Activated B cell treated with CpG ODN at 0.5 μM for 24 hours (primary cell): ENCODE measurements at regions not wholly inside any gene's neighbourhood (a gene's known extent, or its start where the extent isn't known, plus 50 kb on each side); places are given as distances from the start of the nearest gene placed in this dataset.

ENCODE experiments used
- ATAC-seq: fragments of 200-7000 bp; cut with Tn5 transposase; one replicate; pipeline ENCODE4 v1.10.0; 2021; ENCODE audit warnings: low read depth, mild to moderate bottlenecking, moderate library complexity
- CTCF ChIA-PET: fragments of 350-600 bp; sonication (Branson Sonifier 250); formaldehyde crosslinking; loops from one replicate; lab custom pipeline; 2021; ENCODE audit warnings: antibody characterized with exemption; lab: Charles Lee
- POLR2A ChIA-PET: fragments of 350-600 bp; sonication (Branson Sonifier 250); formaldehyde crosslinking; loops from one replicate; lab custom pipeline; 2021; ENCODE audit warnings: antibody characterized with exemption; lab: Charles Lee
- DNase-seq: peaks from one replicate; pipeline ENCODE4 v3.0.0; 2022
- H3K27ac Mint-ChIP-seq: one replicate; pipeline ENCODE4 v1.8.0; 2020; ENCODE audit warnings: mixed read lengths
- H3K27me3 Mint-ChIP-seq: one replicate; pipeline ENCODE4 v1.8.0; 2021; ENCODE audit warnings: mixed read lengths
- H3K36me3 Mint-ChIP-seq: one replicate; pipeline ENCODE4 v1.8.0; 2021; ENCODE audit warnings: low read depth, mixed read lengths
- H3K4me1 Mint-ChIP-seq: one replicate; pipeline ENCODE4 v1.8.0; 2021; ENCODE audit warnings: mixed read lengths
- H3K4me3 Mint-ChIP-seq: one replicate; pipeline ENCODE4 v1.8.0; 2020; ENCODE audit warnings: mild to moderate bottlenecking, mixed read lengths
- H3K9me3 Mint-ChIP-seq: one replicate; pipeline ENCODE4 v1.8.0; 2020; ENCODE audit warnings: mixed read lengths
- intact Hi-C: fragments of 100-400 bp; cut with micrococcal nuclease; formaldehyde crosslinking; loops from one replicate; pipeline ENCODE4 v1.15.1; 2024
- TF ChIP-seq, protein P1 (sequence below): fragments of 200-600 bp; IDR thresholded peaks from one replicate; pipeline ENCODE4 v1.8.0; 2022; ENCODE audit warnings: antibody characterized with exemption, mild to moderate bottlenecking

DNA sequence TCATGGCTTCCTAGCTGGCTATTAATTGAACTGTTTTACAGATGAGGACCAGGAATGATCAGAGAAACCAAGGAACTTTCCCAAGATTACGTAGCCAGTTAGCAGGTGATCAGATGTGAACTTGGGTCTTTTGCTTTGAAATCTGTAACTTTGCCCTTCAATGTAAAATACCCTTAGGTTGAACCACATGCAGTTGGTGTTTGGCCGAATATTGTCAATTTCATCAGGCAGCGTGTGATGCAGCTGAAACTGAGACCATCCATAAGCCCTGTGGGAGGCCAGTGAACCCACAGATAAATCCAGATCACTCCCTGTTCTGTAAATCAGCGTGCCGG lies 150.8 kb downstream of the ETS2 start:
- intact Hi-C loops = no loop called here
- CTCF ChIA-PET = no interaction called here
- TF ChIP-seq, protein P1, sequence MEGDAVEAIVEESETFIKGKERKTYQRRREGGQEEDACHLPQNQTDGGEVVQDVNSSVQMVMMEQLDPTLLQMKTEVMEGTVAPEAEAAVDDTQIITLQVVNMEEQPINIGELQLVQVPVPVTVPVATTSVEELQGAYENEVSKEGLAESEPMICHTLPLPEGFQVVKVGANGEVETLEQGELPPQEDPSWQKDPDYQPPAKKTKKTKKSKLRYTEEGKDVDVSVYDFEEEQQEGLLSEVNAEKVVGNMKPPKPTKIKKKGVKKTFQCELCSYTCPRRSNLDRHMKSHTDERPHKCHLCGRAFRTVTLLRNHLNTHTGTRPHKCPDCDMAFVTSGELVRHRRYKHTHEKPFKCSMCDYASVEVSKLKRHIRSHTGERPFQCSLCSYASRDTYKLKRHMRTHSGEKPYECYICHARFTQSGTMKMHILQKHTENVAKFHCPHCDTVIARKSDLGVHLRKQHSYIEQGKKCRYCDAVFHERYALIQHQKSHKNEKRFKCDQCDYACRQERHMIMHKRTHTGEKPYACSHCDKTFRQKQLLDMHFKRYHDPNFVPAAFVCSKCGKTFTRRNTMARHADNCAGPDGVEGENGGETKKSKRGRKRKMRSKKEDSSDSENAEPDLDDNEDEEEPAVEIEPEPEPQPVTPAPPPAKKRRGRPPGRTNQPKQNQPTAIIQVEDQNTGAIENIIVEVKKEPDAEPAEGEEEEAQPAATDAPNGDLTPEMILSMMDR = no peak

DNA sequence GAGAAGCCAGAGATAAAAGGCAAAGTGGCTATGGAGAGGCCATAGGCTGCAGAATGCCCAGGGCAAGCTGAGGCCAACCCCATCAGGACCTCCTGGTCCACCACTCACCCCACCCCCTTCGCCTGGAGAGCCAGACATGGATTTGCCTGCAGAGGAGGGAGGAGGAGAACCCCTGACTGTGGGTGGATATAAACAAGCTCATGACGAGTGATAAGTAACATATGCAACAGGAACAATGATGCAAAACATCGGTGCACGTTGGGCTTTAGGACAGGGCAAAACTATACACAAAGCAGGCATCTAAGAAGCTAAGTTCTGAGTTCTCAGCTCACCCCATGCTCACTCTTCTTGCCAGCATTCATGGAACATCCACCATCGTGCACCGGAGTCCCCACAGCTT lies 150.3 kb downstream of the ETS2 start:
- Mint-ChIP-seq H3K36me3 (no peaks in the 10 kb centered on the region), H3K9me3 (no peaks in the 10 kb centered on the region), H3K4me1 (no peaks in the 10 kb centered on the region), H3K4me3 (no peak overlapping the region), H3K27me3 (peaks cover 15% of the 10 kb centered on the region), H3K27ac (no peak overlapping the region)
- DNase-seq (no peak), ATAC-seq (no peak)
- ChIA-PET CTCF (no interaction called here), POLR2A (no interaction called here)
- intact Hi-C loops = no loop called here
- TF ChIP-seq, protein P1 = no peak

More for the DNA sequence above, 150.8 kb downstream of the ETS2 start:
- H3K36me3 Mint-ChIP-seq = no peaks in the 10 kb centered on the region
- H3K27ac Mint-ChIP-seq = no peak overlapping the region
- no peak overlapping the region for H3K4me3 Mint-ChIP-seq
- H3K27me3 Mint-ChIP-seq = peaks cover 15% of the 10 kb centered on the region
- ATAC-seq (no peak), DNase-seq (no peak)
- POLR2A ChIA-PET = no interaction called here
- H3K9me3 Mint-ChIP-seq = no peaks in the 10 kb centered on the region
- no peaks in the 10 kb centered on the region for H3K4me1 Mint-ChIP-seq

DNA sequence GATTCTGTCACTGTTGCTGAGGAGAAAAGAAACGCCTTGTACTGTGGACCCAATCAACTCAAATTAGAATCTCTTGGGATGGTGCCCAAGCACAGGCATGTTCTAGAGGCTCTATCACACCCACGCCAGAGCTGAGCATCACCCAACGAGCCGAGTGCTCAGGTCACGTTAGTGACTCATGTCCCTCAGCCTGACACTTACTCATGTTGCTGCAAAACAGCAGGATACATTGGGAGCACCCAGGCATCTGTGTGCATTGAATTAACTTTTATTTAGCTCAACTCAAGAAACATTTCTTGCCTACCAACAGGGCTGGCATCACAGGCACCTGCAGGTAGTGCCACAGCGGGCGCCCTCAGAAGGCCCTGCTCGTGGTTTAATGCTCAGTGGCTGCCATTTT lies 149.8 kb downstream of the ETS2 start:
- TF ChIP-seq, protein P1 = no peak
- ATAC-seq (no peak), DNase-seq (no peak)
- ChIA-PET POLR2A (no interaction called here), CTCF (no interaction called here)
- Mint-ChIP-seq H3K27me3 (peaks cover 15% of the 10 kb centered on the region), H3K9me3 (peaks cover under 1% of the 10 kb centered on the region), H3K36me3 (no peaks in the 10 kb centered on the region), H3K27ac (no peak overlapping the region), H3K4me3 (no peak overlapping the region), H3K4me1 (no peaks in the 10 kb centered on the region)
- intact Hi-C loops = no loop called here

DNA sequence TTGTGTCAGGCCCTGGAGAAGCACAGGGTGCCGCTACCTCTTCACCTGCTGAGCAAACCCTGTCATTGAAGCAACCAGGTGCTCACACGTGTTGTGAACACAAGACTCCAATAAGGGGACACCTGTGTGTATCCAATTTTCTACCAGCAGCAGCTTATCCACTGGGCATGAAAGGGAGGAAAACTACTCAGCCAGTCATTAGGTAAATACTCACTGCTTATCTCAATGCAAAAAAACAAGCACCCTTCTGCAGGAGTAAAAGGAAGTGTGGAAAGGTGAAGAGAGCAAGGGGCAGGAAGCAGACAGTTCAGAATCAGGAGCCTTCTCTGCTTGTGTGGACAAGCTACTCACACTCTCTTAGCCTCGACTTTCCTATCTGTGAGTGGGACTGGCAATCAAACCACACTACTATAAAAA lies 148.9 kb downstream of the ETS2 start:
- TF ChIP-seq, protein P1 = no peak
- ATAC-seq = no peak
- H3K9me3 Mint-ChIP-seq = peaks cover 5% of the 10 kb centered on the region
- no peak overlapping the region for H3K4me3 Mint-ChIP-seq
- H3K27ac Mint-ChIP-seq = no peak overlapping the region
- intact Hi-C loops = no loop called here
- ChIA-PET CTCF (no interaction called here), POLR2A (no interaction called here)
- no peaks in the 10 kb centered on the region for H3K36me3 Mint-ChIP-seq
- no peaks in the 10 kb centered on the region for H3K4me1 Mint-ChIP-seq
- DNase-seq = no peak
- H3K27me3 Mint-ChIP-seq = peaks cover 15% of the 10 kb centered on the region

DNA sequence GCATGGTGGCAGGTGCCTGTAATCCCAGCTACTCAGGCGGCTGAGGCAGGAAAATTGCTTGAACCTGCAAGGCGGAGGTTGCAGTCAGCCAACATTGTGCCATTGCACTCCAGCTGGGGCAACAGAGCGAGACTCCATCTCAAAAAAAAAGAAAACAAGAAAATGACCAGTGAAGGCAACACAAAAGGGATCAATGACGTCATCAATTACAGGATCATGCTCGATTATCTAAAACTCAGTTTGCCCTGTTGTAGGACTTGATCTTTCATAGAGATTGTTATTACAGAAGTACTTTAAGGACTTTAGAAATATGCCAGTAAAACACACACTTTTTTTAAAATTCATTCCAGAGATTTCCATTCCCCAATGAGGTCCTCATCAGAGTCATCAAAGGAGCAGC lies 147.8 kb downstream of the ETS2 start:
- CTCF ChIA-PET = no interaction called here
- Mint-ChIP-seq H3K9me3 (peaks cover 5% of the 10 kb centered on the region), H3K36me3 (no peaks in the 10 kb centered on the region), H3K4me3 (no peak overlapping the region), H3K4me1 (no peaks in the 10 kb centered on the region), H3K27ac (no peak overlapping the region), H3K27me3 (peaks cover 15% of the 10 kb centered on the region)
- ATAC-seq (no peak), DNase-seq (no peak)
- POLR2A ChIA-PET = no interaction called here
- intact Hi-C loops = no loop called here
- TF ChIP-seq, protein P1 = no peak
